ENCODE measurements at regions not wholly inside any gene's neighbourhood (a gene's known extent, or its start where the extent isn't known, plus 50 kb on each side); places are given as distances from the start of the nearest gene placed in this dataset.

GRCh38 chr18:46334868-46335281 lies 230.7 kb downstream of the HAUS1 start:
- TF ChIP-seq CTCF (IDR thresholded peaks at IDR 0.05; ENCODE audit: low read length) (no peak), EZH2 (optimal IDR thresholded peaks at IDR 0.05; ENCODE audit: low read depth, low read length) (no peak), EZH2phosphoT487 (IDR thresholded peaks at IDR 0.05; ENCODE audit: low read length) (no peak)

All from MM.1S (cell line).